Glutamatergic neuron (in vitro differentiated cells): ENCODE measurements at regions not wholly inside any gene's neighbourhood (a gene's known extent, or its start where the extent isn't known, plus 50 kb on each side); places are given as distances from the start of the nearest gene placed in this dataset.

Experiments used
- DNase-seq: peaks from one replicate; pipeline ENCODE4 v3.0.0; 2022
- H3K27ac Mint-ChIP-seq: one replicate; pipeline ENCODE4 v1.8.0; 2020; ENCODE audit warnings: mild to moderate bottlenecking, mixed read lengths, inconsistent platforms; ENCODE audit not compliant: unreplicated experiment
- H3K27me3 Mint-ChIP-seq: one replicate; pipeline ENCODE4 v1.8.0; 2020; ENCODE audit warnings: mild to moderate bottlenecking, moderate library complexity, mixed read lengths, inconsistent platforms; ENCODE audit not compliant: unreplicated experiment
- H3K36me3 Mint-ChIP-seq: one replicate; pipeline ENCODE4 v1.8.0; 2020; ENCODE audit warnings: mild to moderate bottlenecking, mixed read lengths, inconsistent platforms; ENCODE audit not compliant: unreplicated experiment
- H3K4me1 Mint-ChIP-seq: one replicate; pipeline ENCODE4 v1.8.0; 2020; ENCODE audit warnings: mild to moderate bottlenecking, low read depth, mixed read lengths, inconsistent platforms; ENCODE audit not compliant: unreplicated experiment
- H3K4me3 Mint-ChIP-seq: one replicate; pipeline ENCODE4 v1.8.0; 2020; ENCODE audit warnings: mild to moderate bottlenecking, mixed read lengths, inconsistent platforms; ENCODE audit not compliant: unreplicated experiment
- H3K9me3 Mint-ChIP-seq: one replicate; pipeline ENCODE4 v1.8.0; 2020; ENCODE audit warnings: mild to moderate bottlenecking, moderate library complexity, mixed read lengths, inconsistent platforms; ENCODE audit not compliant: unreplicated experiment
- CTCF ChIP-seq: fragments of 200-600 bp; sonication (generic); IDR thresholded peaks from one replicate; pipeline ENCODE4 v1.5.0; 2021; ENCODE audit not compliant: partially characterized antibody, unreplicated experiment

DNA sequence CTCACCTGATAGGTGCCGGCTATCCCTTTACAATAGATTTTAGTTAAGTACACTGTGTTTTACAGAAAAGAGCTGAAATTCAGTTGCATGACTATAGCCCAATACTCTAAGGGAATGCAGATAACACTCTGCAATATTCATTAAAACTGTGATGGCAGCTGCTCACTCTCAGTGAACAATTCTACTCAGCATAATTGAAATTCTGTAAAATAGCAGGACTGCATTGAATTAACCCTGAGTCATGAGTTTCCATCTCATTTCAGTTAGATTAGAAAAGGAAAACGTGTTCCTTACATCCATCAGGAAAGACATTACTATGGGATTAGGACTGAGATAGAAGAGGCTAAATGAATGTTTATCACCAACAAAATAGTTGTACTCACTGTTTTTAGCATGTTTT lies 613.3 kb upstream of the JAG1 start:
- DNase-seq = no peak
- Mint-ChIP-seq H3K36me3 (peaks cover 5% of the 10 kb centered on the region), H3K4me3 (peak overlapping the region; percentile 35), H3K9me3 (peaks cover 3% of the 10 kb centered on the region), H3K27me3 (no peaks in the 10 kb centered on the region), H3K4me1 (peaks cover 23% of the 10 kb centered on the region), H3K27ac (peak overlapping the region; percentile 13)
- TF ChIP-seq CTCF = no peak

DNA sequence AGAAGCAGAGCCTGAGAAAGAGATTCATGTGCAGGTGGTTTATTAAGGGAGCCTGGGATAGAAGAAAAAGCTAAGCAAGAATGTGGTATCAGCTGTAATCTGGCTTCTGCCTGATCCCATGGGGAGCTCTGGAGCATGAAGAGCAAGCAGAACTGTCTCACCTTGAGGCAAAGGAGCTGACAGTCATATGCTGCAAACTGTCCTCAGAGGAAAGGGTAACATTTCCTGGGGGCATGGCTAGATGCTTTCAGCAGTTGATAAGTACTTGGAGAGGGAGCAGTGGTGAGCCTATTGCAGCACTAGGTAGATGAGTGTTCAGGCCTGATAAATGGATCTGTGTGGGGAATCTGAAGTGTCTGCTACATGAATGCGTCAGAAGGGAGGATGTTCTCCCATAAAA lies 621.5 kb upstream of the BTBD3 start:
- no peaks in the 10 kb centered on the region for H3K4me1 Mint-ChIP-seq
- no peaks in the 10 kb centered on the region for H3K27me3 Mint-ChIP-seq
- H3K36me3 Mint-ChIP-seq = no peaks in the 10 kb centered on the region
- no peaks in the 10 kb centered on the region for H3K9me3 Mint-ChIP-seq
- DNase-seq = no peak
- H3K27ac Mint-ChIP-seq = no peak overlapping the region
- TF ChIP-seq CTCF = no peak
- no peak overlapping the region for H3K4me3 Mint-ChIP-seq

DNA sequence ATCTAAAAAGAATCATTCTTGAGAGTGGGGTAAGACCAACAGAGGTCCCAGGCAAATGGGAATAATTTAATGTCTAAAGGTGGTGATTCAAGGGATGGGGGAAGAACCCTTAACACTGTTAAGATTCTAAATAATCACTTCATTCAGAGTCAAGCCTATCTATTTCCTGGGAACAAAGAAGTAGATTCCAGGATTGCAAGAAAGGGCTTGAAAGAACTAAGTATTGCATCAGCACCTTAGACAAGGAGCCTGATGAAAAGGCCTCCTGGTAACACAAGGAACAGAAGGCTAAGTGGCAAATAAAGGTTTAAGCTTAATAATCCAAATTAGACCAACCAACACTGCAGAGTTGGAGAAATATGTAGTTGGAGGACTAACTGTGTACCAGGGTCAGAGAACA lies 620.7 kb upstream of the BTBD3 start:
- DNase-seq = no peak
- H3K27me3 Mint-ChIP-seq = no peaks in the 10 kb centered on the region
- H3K4me3 Mint-ChIP-seq = no peak overlapping the region
- no peaks in the 10 kb centered on the region for H3K9me3 Mint-ChIP-seq
- H3K36me3 Mint-ChIP-seq = no peaks in the 10 kb centered on the region
- H3K4me1 Mint-ChIP-seq = no peaks in the 10 kb centered on the region
- TF ChIP-seq CTCF = no peak
- H3K27ac Mint-ChIP-seq = no peak overlapping the region

- Mint-ChIP-seq H3K4me3 (no peak overlapping the region), H3K36me3 (no peaks in the 10 kb centered on the region), H3K9me3 (no peaks in the 10 kb centered on the region), H3K27me3 (no peaks in the 10 kb centered on the region), H3K27ac (no peak overlapping the region), H3K4me1 (no peaks in the 10 kb centered on the region)
- no peak for DNase-seq
- TF ChIP-seq CTCF = no peak
Observed at GRCh38 chr20:11301699-11302098, 616.0 kb upstream of the BTBD3 start.

DNA sequence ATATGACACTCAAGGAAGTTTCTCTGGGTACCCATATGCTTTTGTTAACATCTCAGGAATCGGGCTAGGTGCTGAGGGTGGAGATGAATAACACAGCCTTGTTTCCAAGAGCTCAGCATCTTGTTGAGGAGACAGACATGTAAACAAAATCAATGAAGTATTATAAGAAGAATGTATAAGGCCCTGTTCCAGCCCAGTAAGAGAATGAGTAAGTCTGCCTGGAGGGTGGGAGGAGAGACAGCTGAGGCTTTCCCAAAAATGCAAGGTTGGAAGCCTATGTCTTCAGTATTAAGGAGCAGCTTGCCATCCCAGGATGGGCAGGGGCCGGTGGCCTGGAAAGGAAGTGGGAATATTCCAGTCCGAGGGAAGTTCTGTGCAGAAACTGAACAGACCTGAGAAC lies 615.3 kb upstream of the BTBD3 start:
- no peaks in the 10 kb centered on the region for H3K27me3 Mint-ChIP-seq

More for the DNA sequence above, 615.3 kb upstream of the BTBD3 start:
- no peaks in the 10 kb centered on the region for H3K9me3 Mint-ChIP-seq
- H3K4me3 Mint-ChIP-seq = no peak overlapping the region
- H3K36me3 Mint-ChIP-seq = no peaks in the 10 kb centered on the region
- no peaks in the 10 kb centered on the region for H3K4me1 Mint-ChIP-seq
- no peak overlapping the region for H3K27ac Mint-ChIP-seq
- DNase-seq = no peak
- TF ChIP-seq CTCF = no peak
